HG02571 (cell line): ENCODE measurements at regions not wholly inside any gene's neighbourhood (a gene's known extent, or its start where the extent isn't known, plus 50 kb on each side); places are given as distances from the start of the nearest gene placed in this dataset.

Experiments used
- ATAC-seq: cut with Tn5 transposase; IDR thresholded peaks from one replicate; pipeline ENCODE4 v1.9.1; 2021; ENCODE audit warnings: mild to moderate bottlenecking, moderate library complexity; ENCODE audit not compliant: unreplicated experiment

DNA sequence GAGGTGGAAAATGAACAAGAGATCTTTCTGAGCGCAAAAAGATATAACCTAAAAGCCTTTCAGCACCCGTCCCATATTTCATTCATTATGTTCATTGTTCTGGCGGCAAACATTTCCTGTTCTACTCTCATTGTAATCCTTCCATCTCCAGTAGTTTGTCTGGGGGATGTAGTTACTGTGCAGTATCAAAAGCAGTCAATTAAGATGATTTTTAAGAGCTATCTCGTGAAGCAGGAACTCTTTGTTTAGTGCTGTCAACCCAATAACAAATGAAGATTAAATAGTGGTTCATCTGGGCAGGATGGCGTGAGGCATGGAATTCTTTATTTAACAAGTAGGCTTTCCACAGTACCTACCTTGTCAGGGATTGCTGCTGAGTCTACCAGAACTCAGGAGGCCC is 876.7 kb downstream of the HACE1 start:
- ATAC-seq = no peak

DNA sequence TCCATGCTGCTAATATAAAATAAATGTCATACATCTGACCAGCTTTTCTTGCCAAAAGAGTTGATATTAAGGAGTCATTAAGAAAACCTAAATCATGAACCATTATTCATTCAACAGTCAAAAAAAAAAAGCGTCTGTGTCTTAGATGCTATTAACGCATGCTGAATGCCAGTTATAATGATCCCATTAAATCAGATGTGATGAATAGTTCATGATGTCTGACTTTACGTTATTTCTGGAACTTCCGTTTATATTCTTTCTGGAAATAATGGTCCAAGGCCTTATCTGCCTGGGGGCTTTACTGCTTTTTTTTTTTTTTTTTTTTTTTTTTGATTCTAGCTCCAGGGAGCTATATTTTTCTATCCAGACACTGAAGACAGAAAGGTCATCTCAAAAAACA is 877.1 kb downstream of the HACE1 start:
- no peak for ATAC-seq

DNA sequence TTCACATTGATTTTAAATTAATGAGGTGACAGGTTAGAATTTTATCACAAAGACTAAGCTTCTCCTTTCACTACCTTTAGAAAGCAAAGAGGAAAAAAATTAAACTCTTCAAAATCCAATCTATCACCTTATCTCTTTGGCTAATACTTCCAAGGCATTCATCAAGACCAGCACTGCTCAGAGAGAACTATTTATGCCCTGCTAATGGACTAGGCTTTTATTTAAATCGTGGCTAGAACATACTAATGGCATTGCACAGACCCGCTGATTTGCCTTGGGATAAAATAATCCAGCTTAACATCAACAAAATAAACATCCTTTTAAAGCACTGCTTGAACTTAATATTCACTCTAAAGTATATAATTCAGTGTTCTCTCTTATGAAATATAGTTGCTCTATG is 880.4 kb downstream of the HACE1 start:
- no peak for ATAC-seq

DNA sequence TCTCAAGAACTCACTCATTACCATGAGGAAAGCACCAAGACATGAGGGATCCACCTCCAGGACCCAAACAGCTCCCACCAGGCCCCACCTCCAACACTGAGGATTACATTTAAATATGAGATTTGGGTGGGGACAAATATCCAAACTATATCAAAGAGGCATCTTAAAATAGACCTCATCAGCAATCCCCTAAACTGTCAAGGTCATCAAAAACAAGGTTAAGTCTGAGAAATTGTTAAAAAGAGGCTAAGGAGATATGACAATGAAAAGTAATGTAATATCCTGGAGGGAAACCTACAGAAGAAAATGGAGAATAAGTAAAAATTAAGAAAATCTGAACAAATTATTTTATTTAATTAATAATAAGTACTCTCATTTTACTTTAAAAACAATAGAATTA is 922.3 kb downstream of the HACE1 start:
- ATAC-seq = no peak

DNA sequence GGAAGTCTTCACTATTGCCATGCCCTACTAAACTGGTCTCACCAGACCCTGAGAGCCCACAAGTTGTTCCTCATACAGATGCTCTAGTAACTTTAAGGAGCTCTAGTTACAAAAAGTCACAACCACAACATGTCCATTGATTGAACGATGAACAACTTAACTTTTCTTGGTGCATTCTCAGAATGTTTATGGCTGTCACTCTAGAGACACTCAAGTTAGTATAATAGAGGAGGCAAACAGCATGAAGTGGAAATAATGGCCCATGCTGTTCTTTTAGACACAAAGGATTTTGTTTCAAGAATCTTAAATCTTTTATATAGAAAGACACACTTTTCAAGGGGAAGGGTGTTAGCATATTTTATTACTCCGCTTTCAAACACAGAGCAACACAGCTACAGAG is 934.4 kb downstream of the HACE1 start:
- no peak for ATAC-seq

DNA sequence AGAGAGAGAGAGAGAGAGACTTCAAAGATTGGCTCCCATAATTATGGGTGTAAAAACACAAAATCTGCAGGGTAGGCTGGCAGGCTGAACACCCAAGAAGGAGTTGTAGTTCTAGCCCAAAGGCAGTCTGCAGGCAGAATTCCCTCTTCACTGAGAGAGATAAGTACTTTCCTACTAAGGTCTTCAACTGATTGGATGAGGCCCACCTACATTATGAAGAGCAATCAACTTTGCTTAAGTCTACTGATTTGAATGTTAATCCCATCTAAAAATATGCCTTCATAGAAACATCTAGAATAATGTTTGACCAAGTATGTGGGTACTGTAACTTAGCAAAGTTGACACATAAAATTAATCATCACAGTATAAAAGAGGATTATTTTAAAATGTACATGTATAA is 949.7 kb downstream of the HACE1 start:
- no peak for ATAC-seq

DNA sequence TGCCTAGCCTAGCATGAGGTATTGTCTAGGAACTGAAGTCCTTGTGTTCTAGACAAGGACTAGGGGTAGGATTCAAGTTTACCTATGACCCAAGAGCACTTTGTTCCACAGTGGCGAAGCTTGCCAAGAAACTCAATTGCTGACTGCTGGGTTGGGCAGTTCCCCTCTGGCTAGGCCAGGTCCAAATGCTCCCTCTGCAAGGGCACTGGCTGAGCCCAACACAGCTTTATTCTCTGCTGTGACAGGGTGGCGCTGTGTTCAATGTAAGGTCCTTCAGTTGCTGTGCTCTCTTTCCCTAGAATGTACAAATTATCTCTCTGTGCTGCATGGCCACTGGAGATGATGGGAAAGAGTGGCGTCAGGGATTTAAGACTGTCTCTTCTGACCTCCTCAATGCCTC is 950.8 kb downstream of the HACE1 start:
- no peak for ATAC-seq

DNA sequence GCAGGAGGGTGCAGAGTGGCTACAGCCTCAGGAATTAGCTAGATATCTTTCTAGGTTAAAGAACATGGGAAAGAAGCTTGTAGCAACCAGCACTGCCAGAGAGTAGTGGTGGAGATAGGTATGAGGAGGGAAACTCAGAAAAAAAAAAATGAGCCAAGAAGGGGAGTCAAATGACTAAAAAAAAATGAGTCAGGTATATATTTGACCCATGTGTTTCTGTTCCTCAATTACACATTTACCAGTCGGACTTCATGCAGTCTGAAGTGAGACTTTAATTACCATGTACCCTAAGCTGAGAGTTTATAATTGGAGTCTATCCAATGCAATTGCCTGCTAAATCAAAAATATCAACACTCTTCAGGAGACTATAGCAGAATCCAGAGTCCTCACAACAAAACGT is 964.6 kb downstream of the HACE1 start:
- ATAC-seq = no peak

DNA sequence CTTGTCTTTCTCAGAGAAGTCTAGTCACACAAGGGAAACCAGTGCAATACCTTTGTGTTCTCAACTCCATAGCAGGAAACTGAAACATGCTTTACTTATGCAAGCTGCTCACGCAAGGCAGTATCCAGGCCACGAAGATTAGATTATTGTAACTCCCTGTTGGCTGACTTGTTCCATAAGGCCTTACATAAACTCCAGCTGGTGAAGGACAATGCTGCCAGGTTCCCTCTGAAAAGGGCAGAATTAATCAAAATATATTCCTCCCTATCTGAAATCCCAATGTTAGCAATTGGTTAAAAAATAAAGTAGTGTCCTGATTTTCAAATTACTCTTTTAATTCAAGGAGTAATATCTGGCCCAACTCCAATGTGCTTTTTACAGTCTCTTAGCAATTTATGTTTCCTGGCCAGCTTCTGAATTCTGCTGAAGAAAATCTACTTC is 966.6 kb downstream of the HACE1 start:
- no peak for ATAC-seq

DNA sequence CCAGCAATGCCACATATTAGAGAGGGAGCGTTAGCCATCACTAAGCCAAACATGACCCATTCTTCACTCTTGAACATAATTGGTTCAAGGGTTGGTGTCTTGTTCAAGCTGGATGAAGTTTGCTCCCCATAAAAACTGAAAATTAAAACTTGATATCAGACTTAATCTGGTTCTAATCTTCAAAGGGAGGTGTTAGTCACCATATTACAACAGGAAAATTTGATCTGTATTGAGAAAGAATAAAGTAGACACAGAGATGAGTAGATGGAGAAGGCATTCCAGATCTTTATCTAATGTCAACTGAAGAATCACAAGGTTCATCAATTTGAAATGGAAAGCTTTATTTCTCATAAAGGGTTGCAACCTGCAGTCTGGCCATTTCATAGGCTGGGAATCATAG is 972.8 kb downstream of the HACE1 start:
- ATAC-seq = no peak

DNA sequence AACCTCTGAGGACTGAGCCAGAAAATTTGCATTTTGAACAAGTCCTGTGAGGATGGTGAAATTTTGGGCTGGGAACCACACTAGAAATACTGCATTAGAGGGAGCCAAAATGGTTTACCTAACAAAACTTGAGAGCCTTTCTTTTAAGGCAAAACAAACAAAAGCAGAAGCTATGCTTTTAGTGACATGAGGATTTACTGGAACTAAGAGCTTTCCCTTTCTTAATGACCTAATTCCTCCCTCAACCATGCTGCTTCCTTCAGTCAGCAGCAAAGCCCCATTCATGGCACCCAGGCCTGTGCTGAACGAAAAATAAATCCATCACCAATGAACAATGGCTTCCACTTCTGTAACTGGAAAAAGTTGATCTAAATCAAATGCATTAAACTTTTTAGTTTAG is 974.3 kb downstream of the HACE1 start:
- no peak for ATAC-seq

DNA sequence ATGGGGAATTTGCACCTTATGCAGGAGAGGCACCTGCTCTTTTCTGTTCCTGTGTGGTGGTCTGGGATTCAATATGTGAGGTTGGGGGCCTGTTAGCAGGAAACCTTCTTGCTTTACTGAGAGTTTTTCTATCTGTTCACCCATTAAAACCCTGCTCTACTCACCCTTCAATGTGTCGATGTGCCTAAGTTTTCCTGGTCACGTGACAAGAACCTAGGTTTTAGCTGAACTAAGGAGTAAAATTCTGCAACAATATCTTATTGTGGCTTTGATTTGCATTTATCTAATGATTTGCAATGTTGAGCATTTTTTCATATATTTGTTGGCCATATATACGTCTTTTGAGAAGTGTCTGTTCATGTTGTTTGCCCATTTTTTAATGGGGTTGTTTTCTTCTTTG is 979.9 kb downstream of the HACE1 start:
- no peak for ATAC-seq

DNA sequence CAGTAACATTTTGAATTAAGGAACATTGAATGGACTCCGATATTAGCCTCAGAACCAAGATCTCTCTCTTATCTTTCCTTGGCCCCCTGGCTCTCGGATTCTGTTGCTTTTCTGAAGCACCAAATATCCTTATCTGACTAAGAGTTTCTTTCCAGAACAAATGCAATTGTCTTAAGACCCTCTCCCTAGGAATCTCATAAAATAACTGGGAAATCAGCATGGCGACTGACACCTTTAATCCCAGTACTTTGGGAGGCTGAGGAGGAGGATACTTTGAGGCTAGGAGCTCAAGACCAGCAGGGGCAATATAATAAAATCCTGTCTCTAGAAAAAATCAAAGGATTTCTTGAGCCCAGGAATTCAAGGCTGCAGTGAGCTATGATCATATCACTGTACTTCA is 984.5 kb downstream of the HACE1 start:
- ATAC-seq = no peak

DNA sequence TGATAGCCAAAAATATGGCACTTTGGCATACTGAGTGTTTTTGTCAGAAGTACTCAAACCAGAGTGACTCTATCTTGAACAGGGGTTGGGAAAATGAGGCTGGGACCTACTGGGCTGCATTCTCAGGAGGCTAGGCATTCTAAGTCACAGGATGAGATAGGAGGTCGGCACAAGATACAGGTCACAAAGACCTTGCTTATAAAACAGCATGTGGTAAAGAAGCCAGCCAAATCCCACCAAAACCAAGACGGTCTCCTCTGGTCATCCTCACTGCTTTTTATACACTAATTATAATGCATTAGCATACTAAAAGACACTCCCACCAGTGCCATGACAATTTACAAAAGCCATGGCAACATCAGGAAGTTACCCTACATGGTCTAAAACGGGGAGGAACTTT is 985.1 kb downstream of the HACE1 start:
- ATAC-seq = no peak

DNA sequence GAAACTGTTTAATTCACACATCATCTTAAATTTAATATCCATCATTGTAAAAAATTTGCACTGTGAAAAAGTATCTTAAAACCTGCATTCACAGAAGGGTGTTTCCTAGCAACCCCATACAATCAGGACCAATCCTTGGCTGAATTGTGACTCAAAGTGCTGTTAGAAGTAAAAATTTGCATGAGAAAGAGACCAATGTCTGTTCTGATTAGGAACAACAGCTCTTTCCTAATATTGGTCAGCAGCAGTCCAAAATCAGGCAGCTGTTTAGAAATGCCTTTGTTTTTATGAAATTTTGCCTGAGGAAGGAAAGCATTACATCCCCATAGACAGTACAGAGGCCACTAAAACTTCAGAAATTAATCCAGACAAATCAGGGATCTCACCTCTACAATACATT is 987.0 kb downstream of the HACE1 start:
- no peak for ATAC-seq

DNA sequence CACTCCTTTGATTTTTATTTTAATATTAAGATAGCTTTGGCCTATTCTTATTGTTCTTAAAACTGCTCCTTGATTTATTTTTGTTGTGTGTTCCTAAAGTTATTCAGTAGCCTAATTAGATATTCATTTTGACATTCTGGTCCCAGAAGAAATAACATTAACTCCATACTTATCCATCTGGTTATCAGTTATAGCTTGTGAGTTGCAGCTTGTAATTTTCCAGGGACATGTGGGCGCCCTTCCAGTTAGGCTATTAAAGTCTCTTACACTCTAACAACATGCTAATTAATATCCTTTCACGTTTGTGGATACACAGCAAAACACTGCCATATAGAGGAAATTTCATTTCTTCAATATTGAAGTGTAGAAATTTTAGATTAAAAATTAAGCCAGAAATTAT is 987.5 kb downstream of the HACE1 start:
- ATAC-seq = no peak

DNA sequence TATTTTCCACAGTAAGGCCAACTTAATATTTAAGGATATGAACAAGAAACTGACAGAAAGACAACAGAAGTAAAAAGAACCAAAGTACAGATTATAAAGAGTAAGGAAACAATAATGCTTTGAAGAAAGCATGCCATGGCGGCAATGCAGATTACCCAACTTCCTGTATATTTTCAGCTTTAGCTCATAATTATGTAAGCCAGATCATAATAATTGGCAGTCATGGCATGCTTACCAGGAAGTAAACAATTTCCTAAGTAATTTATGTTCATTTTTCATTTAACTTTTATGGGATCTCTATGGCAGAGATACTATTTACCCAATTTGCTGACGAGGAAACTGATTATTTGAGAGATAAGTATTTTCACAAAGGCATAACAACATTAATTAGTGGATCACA is 988.7 kb downstream of the HACE1 start:
- ATAC-seq = no peak

DNA sequence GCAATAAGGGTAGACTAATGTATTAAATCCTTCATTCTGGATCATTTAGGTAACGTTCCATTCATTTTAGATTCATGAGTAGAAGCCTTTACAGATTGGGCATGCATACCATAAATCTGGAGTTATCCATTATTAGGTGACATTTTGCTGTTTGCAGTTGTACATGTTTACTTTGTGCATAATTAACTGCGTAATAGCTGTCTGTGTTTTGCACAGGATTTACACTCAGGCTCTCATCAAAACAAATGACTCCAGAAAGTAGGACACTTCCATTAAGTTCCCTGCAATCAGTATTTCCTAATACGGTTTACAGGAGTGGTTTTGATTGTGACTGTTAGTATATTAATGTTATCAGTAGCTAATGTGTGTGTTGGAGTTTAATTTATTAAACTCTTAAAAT is 997.4 kb downstream of the HACE1 start:
- ATAC-seq = no peak

DNA sequence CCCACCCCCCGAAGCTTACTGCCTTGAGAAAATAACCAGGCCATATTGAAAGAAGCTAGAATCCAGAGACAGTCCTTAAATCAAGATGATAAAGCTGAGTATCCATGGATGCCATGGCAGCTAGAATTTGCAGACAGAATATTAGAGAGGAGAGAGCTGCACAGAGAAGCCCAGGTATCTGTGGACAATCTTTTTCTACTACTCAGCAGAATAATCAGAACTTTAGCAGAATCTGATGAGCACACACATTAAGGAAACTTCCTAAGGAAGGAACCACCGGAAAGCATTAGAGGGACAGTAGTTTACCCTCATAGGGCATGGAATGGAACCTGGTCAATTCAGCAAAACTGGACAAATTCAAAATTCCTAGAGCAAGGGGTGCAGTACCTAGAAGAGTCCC is 1001.7 kb downstream of the HACE1 start:
- no peak for ATAC-seq

DNA sequence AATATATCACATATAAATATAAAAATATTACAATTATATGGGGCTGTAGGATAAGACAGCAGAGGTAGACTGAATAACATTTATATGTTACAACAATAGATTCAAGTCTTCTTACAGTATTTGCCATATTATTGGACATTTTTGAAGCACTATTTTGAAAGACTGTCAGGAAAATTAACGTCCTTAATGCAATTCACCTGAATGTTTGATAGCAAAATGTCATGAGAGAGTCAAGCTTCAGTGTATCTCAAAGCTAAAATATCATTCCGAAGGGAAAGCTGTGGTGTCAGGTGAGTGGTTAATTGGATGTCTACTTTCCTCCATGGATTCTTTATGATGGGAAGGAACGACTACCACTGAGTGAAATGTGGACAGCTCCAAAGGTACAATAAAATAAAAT is 1004.0 kb downstream of the HACE1 start:
- ATAC-seq = no peak

DNA sequence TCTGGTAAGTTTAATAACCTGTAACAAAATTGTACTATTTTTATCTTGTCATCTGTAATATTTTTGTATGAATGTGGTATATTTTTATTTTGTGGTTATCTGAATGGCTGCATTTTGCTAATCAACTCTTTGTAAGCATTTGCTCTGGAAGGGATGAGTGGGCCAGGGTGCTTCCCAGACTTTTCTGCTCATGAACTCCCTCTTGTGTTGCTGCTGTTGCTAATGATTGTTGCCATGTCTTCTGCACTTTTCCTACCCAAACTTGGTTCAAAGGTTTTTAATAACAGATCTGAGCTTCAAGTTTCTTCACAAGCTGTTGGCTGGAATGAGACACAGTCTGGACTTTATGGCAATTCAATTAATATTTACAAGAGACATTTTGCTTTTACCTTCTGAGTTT is 1005.7 kb downstream of the HACE1 start:
- ATAC-seq = no peak

DNA sequence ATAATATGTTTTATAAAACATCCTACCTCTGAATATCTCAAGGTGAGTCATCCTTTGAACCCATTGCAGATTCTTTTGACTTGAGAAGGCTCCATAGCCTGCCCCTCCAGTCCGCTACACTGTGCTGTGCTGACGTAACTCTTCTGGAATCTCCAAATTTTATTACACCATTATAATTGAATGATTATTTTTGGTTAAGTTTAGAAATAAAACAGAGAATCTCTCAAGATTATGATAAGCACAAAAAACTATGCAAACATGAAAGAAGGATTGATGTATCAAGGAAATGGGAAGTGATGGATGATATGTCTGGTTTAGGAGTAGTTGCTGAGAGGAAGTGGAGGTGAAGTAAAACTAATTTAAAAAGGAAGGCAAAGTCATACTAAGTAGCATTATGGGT is 1021.3 kb downstream of the HACE1 start:
- ATAC-seq = no peak

DNA sequence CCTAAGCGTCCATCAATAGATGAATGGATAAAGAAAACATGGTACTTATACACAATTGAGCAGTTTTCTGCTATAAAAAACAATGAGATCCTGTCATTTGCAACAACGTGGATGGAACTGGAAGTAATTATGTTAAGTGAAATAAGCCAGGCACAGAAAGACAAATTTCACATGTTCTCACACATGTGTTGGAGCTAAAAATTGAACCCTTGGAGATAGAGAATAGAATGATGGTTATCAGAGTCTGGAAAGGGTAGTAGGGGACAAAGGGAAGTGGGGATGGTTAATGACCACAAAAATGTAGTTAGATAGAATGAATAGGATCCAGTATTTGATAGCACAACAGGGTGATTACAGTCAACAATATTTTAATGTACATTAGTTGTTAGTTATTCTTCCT is 1033.5 kb downstream of the HACE1 start:
- no peak for ATAC-seq

DNA sequence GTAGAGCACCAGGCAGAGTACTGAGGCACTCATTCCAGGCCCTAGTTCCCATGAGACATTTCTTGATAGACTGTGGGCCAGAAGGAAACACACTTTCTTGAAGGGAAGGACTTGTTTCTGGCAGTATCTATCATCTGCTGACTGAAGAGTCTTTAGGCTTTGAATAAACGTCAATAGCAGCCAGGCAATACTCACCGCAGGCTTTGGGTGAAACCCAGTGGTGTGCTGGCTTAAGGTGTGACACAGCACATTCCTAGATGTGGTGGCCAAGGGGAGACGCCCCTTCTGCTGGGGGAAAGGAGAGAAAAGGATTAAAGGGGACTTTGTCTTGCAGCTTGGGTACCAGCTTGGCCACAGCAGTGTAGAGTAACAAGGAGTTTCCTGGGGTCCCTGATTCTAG is 1039.6 kb downstream of the HACE1 start:
- no peak for ATAC-seq
